ENCODE measurements at regions not wholly inside any gene's neighbourhood (a gene's known extent, or its start where the extent isn't known, plus 50 kb on each side); places are given as distances from the start of the nearest gene placed in this dataset.

GRCh38 chr2:217468042-217468830 lies 534.6 kb downstream of the TNS1 start:
- no peak for DNase-seq

- no peak for DNase-seq
These were observed 535.5 kb downstream of the TNS1 start for GRCh38 chr2:217467331-217467730.

- no peak for DNase-seq
These were observed 536.0 kb downstream of the TNS1 start for GRCh38 chr2:217466805-217467204.

- no peak for DNase-seq
These were observed 536.7 kb downstream of the TNS1 start for GRCh38 chr2:217466104-217466503.

- DNase-seq: no peak
These were observed 537.7 kb downstream of the TNS1 start for GRCh38 chr2:217465100-217465499.

GRCh38 chr2:217463402-217464075 lies 539.3 kb downstream of the TNS1 start:
- no peak for DNase-seq

GRCh38 chr2:217462121-217462520 lies 540.7 kb downstream of the TNS1 start:
- DNase-seq: no peak

GRCh38 chr2:217461674-217462073 lies 541.1 kb downstream of the TNS1 start:
- no peak for DNase-seq

- DNase-seq: no peak
These were observed 543.0 kb downstream of the TNS1 start for GRCh38 chr2:217459680-217460405.

- DNase-seq: no peak
These were observed 543.8 kb downstream of the TNS1 start for GRCh38 chr2:217459016-217459415.

- no peak for DNase-seq
These were observed 546.8 kb downstream of the TNS1 start for GRCh38 chr2:217456016-217456415.

- no peak for DNase-seq
These were observed 549.9 kb downstream of the TNS1 start for GRCh38 chr2:217452928-217453327.

- DNase-seq: no peak
These were observed 551.1 kb downstream of the TNS1 start for GRCh38 chr2:217451666-217452065.

GRCh38 chr2:217449444-217449843 lies 553.4 kb downstream of the TNS1 start:
- no peak for DNase-seq

GRCh38 chr2:217448860-217449259 lies 553.9 kb downstream of the TNS1 start:
- no peak for DNase-seq

- DNase-seq: no peak
These were observed 557.1 kb downstream of the TNS1 start for GRCh38 chr2:217445723-217446122.

- no peak for DNase-seq
These were observed 557.9 kb downstream of the TNS1 start for GRCh38 chr2:217444932-217445331.

GRCh38 chr2:217444509-217444908 lies 558.3 kb downstream of the TNS1 start:
- no peak for DNase-seq

- no peak for DNase-seq
These were observed 559.2 kb downstream of the TNS1 start for GRCh38 chr2:217443601-217444000.

- DNase-seq: no peak
These were observed 562.8 kb downstream of the TNS1 start for GRCh38 chr2:217440000-217440399.

- no peak for DNase-seq
These were observed 564.0 kb downstream of the TNS1 start for GRCh38 chr2:217438821-217439220.

GRCh38 chr2:217438136-217438535 lies 564.7 kb downstream of the TNS1 start:
- DNase-seq: no peak

GRCh38 chr2:217437290-217437870 lies 565.4 kb downstream of the TNS1 start:
- DNase-seq: no peak

Data from hematopoietic multipotent progenitor cell treated with erythropoietin and hydrocortisone succinate and interleukin-3 and kit ligand, for 4 days (in vitro differentiated cells).